Glutamatergic neuron (in vitro differentiated cells): ENCODE measurements at regions not wholly inside any gene's neighbourhood (a gene's known extent, or its start where the extent isn't known, plus 50 kb on each side); places are given as distances from the start of the nearest gene placed in this dataset.
A peak's percentile ranks its signal among the peaks of the same experiment; 100 is the strongest.

ENCODE experiments used
- DNase-seq: peaks from one replicate; pipeline ENCODE4 v3.0.0; 2022
- H3K27ac Mint-ChIP-seq: one replicate; pipeline ENCODE4 v1.8.0; 2020; ENCODE audit warnings: mild to moderate bottlenecking, mixed read lengths, inconsistent platforms; ENCODE audit not compliant: unreplicated experiment
- H3K27me3 Mint-ChIP-seq: one replicate; pipeline ENCODE4 v1.8.0; 2020; ENCODE audit warnings: mild to moderate bottlenecking, moderate library complexity, mixed read lengths, inconsistent platforms; ENCODE audit not compliant: unreplicated experiment
- H3K36me3 Mint-ChIP-seq: one replicate; pipeline ENCODE4 v1.8.0; 2020; ENCODE audit warnings: mild to moderate bottlenecking, mixed read lengths, inconsistent platforms; ENCODE audit not compliant: unreplicated experiment
- H3K4me1 Mint-ChIP-seq: one replicate; pipeline ENCODE4 v1.8.0; 2020; ENCODE audit warnings: mild to moderate bottlenecking, low read depth, mixed read lengths, inconsistent platforms; ENCODE audit not compliant: unreplicated experiment
- H3K4me3 Mint-ChIP-seq: one replicate; pipeline ENCODE4 v1.8.0; 2020; ENCODE audit warnings: mild to moderate bottlenecking, mixed read lengths, inconsistent platforms; ENCODE audit not compliant: unreplicated experiment
- H3K9me3 Mint-ChIP-seq: one replicate; pipeline ENCODE4 v1.8.0; 2020; ENCODE audit warnings: mild to moderate bottlenecking, moderate library complexity, mixed read lengths, inconsistent platforms; ENCODE audit not compliant: unreplicated experiment
- CTCF ChIP-seq: fragments of 200-600 bp; sonication (generic); IDR thresholded peaks from one replicate; pipeline ENCODE4 v1.5.0; 2021; ENCODE audit not compliant: partially characterized antibody, unreplicated experiment

- H3K27ac Mint-ChIP-seq, result no peak overlapping the region
- peaks cover 30% of the 10 kb centered on the region for H3K4me1 Mint-ChIP-seq
- H3K4me3 Mint-ChIP-seq, result no peak overlapping the region
- DNase-seq, result no peak
- H3K9me3 Mint-ChIP-seq, result peaks cover 4% of the 10 kb centered on the region
- H3K36me3 Mint-ChIP-seq, result no peaks in the 10 kb centered on the region
- TF ChIP-seq CTCF, result no peak
- peaks cover 2% of the 10 kb centered on the region for H3K27me3 Mint-ChIP-seq
Measured at GRCh38 chr16:73233846-73234424, 186.0 kb upstream of the ZFHX3 start.

- Mint-ChIP-seq H3K36me3 (no peaks in the 10 kb centered on the region), H3K27me3 (peaks cover 2% of the 10 kb centered on the region), H3K4me1 (peaks cover 30% of the 10 kb centered on the region), H3K4me3 (peak overlapping the region; percentile 75), H3K27ac (no peak overlapping the region), H3K9me3 (peaks cover 4% of the 10 kb centered on the region)
- no peak for DNase-seq
- TF ChIP-seq CTCF, result no peak
Measured at GRCh38 chr16:73233329-73233765, 185.4 kb upstream of the ZFHX3 start.

GRCh38 chr16:73232555-73233328 lies 184.8 kb upstream of the ZFHX3 start:
- Mint-ChIP-seq H3K4me3 (peak overlapping the region; percentile 75), H3K27me3 (peaks cover 2% of the 10 kb centered on the region), H3K9me3 (peaks cover 4% of the 10 kb centered on the region), H3K4me1 (peaks cover 30% of the 10 kb centered on the region), H3K36me3 (no peaks in the 10 kb centered on the region), H3K27ac (peak overlapping the region; percentile 85)
- no peak for TF ChIP-seq CTCF
- no peak for DNase-seq

- DNase-seq, result peak; percentile 23
- Mint-ChIP-seq H3K4me1 (peaks cover 30% of the 10 kb centered on the region), H3K4me3 (peak overlapping the region; percentile 75), H3K27ac (peak overlapping the region; percentile 85), H3K9me3 (peaks cover 4% of the 10 kb centered on the region), H3K27me3 (peaks cover 2% of the 10 kb centered on the region), H3K36me3 (no peaks in the 10 kb centered on the region)
- no peak for TF ChIP-seq CTCF
Measured at GRCh38 chr16:73231944-73232554, 184.1 kb upstream of the ZFHX3 start.

GRCh38 chr16:73231379-73231778 lies 183.5 kb upstream of the ZFHX3 start:
- TF ChIP-seq CTCF, result no peak
- no peak overlapping the region for H3K27ac Mint-ChIP-seq

More at GRCh38 chr16:73231379-73231778, 183.5 kb upstream of the ZFHX3 start:
- Mint-ChIP-seq H3K27me3 (peaks cover 2% of the 10 kb centered on the region), H3K4me1 (peaks cover 30% of the 10 kb centered on the region), H3K4me3 (no peak overlapping the region), H3K36me3 (no peaks in the 10 kb centered on the region), H3K9me3 (peaks cover 4% of the 10 kb centered on the region)
- no peak for DNase-seq
